ENCODE measurements at regions not wholly inside any gene's neighbourhood (a gene's known extent, or its start where the extent isn't known, plus 50 kb on each side); places are given as distances from the start of the nearest gene placed in this dataset.

DNA sequence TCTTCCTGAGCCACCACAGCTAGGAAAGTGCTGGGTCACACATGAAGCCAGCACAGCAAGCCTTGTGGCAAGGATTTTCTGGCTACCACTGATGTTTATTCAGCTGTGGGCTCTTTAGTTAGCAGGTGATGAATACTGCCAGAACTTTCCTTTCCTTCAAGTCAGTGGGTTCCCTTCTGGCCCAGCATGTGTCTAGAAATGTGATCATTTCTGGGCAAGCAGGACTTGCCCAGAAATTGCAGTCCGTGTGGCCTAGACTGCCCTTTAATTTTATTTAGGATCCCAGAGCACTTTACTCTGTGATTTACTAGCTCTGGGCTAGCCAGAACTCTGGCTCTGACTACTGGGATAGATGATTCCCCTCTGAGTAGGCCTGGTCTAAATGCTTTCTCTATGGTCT is 397.5 kb downstream of the ZIC4 start (continued):
- no peak for TF ChIP-seq PML (IDR thresholded peaks at IDR 0.05; ENCODE audit: low read length)
- TF ChIP-seq, protein P1, sequence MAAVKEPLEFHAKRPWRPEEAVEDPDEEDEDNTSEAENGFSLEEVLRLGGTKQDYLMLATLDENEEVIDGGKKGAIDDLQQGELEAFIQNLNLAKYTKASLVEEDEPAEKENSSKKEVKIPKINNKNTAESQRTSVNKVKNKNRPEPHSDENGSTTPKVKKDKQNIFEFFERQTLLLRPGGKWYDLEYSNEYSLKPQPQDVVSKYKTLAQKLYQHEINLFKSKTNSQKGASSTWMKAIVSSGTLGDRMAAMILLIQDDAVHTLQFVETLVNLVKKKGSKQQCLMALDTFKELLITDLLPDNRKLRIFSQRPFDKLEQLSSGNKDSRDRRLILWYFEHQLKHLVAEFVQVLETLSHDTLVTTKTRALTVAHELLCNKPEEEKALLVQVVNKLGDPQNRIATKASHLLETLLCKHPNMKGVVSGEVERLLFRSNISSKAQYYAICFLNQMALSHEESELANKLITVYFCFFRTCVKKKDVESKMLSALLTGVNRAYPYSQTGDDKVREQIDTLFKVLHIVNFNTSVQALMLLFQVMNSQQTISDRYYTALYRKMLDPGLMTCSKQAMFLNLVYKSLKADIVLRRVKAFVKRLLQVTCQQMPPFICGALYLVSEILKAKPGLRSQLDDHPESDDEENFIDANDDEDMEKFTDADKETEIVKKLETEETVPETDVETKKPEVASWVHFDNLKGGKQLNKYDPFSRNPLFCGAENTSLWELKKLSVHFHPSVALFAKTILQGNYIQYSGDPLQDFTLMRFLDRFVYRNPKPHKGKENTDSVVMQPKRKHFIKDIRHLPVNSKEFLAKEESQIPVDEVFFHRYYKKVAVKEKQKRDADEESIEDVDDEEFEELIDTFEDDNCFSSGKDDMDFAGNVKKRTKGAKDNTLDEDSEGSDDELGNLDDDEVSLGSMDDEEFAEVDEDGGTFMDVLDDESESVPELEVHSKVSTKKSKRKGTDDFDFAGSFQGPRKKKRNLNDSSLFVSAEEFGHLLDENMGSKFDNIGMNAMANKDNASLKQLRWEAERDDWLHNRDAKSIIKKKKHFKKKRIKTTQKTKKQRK (IDR thresholded peaks at IDR 0.05; ENCODE audit: low read depth, low read length) = no peak
- TF ChIP-seq TCF3 (IDR thresholded peaks at IDR 0.05; ENCODE audit: borderline replicate concordance, insufficient read depth, low read depth, low read length) = no peak
- TF ChIP-seq HDAC6 (IDR thresholded peaks at IDR 0.05; ENCODE audit: unreplicated experiment) = no peak

DNA sequence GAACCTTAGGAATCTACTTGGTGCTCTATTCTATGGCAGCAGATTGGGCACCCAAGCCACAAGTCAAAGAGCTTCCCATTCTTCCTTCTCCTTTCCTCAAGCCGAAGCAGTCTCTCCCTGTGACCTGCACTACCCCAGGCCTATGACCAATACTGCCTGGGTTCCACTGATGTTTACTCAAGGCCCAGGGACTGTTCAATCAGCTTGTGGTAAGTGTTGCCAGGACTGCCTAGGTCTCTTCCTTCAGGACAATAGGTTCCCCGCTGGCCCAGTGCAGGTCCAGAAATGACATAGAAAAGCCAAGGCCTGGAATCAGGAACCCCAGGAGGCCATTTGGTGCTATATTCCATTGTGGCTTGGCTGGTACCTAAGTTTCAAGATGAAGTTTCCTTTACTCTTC is 397.9 kb downstream of the ZIC4 start:
- RAD21 ChIA-PET (ENCODE audit: unreplicated experiment) = no interaction called here
- BruUV-seq (replicated peaks) = no TSS peak
- no peak for FAIRE-seq
- TF ChIP-seq CHD2 (IDR thresholded peaks at IDR 0.05; ENCODE audit: borderline replicate concordance, low read depth, low read length) = no peak
- TF ChIP-seq, protein P2, sequence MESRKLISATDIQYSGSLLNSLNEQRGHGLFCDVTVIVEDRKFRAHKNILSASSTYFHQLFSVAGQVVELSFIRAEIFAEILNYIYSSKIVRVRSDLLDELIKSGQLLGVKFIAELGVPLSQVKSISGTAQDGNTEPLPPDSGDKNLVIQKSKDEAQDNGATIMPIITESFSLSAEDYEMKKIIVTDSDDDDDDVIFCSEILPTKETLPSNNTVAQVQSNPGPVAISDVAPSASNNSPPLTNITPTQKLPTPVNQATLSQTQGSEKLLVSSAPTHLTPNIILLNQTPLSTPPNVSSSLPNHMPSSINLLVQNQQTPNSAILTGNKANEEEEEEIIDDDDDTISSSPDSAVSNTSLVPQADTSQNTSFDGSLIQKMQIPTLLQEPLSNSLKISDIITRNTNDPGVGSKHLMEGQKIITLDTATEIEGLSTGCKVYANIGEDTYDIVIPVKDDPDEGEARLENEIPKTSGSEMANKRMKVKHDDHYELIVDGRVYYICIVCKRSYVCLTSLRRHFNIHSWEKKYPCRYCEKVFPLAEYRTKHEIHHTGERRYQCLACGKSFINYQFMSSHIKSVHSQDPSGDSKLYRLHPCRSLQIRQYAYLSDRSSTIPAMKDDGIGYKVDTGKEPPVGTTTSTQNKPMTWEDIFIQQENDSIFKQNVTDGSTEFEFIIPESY (IDR thresholded peaks at IDR 0.05) = no peak
- TF ChIP-seq, protein P3, sequence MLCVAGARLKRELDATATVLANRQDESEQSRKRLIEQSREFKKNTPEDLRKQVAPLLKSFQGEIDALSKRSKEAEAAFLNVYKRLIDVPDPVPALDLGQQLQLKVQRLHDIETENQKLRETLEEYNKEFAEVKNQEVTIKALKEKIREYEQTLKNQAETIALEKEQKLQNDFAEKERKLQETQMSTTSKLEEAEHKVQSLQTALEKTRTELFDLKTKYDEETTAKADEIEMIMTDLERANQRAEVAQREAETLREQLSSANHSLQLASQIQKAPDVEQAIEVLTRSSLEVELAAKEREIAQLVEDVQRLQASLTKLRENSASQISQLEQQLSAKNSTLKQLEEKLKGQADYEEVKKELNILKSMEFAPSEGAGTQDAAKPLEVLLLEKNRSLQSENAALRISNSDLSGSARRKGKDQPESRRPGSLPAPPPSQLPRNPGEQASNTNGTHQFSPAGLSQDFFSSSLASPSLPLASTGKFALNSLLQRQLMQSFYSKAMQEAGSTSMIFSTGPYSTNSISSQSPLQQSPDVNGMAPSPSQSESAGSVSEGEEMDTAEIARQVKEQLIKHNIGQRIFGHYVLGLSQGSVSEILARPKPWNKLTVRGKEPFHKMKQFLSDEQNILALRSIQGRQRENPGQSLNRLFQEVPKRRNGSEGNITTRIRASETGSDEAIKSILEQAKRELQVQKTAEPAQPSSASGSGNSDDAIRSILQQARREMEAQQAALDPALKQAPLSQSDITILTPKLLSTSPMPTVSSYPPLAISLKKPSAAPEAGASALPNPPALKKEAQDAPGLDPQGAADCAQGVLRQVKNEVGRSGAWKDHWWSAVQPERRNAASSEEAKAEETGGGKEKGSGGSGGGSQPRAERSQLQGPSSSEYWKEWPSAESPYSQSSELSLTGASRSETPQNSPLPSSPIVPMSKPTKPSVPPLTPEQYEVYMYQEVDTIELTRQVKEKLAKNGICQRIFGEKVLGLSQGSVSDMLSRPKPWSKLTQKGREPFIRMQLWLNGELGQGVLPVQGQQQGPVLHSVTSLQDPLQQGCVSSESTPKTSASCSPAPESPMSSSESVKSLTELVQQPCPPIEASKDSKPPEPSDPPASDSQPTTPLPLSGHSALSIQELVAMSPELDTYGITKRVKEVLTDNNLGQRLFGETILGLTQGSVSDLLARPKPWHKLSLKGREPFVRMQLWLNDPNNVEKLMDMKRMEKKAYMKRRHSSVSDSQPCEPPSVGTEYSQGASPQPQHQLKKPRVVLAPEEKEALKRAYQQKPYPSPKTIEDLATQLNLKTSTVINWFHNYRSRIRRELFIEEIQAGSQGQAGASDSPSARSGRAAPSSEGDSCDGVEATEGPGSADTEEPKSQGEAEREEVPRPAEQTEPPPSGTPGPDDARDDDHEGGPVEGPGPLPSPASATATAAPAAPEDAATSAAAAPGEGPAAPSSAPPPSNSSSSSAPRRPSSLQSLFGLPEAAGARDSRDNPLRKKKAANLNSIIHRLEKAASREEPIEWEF (IDR thresholded peaks at IDR 0.05; ENCODE audit: insufficient replicate concordance, low read depth, low read length) = no peak
- TF ChIP-seq ZNF24 (IDR thresholded peaks at IDR 0.05) = no peak
- no peak for TF ChIP-seq TAF1 (IDR thresholded peaks at IDR 0.05; ENCODE audit: borderline replicate concordance, low read depth, low read length)
- no peak for TF ChIP-seq ZNF217 (IDR thresholded peaks at IDR 0.05)
- TF ChIP-seq NRF1 (conservative IDR thresholded peaks at IDR 0.05; ENCODE audit: low read depth, low read length) = no peak
- TF ChIP-seq, protein P4, sequence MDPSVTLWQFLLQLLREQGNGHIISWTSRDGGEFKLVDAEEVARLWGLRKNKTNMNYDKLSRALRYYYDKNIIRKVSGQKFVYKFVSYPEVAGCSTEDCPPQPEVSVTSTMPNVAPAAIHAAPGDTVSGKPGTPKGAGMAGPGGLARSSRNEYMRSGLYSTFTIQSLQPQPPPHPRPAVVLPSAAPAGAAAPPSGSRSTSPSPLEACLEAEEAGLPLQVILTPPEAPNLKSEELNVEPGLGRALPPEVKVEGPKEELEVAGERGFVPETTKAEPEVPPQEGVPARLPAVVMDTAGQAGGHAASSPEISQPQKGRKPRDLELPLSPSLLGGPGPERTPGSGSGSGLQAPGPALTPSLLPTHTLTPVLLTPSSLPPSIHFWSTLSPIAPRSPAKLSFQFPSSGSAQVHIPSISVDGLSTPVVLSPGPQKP (IDR thresholded peaks at IDR 0.05; ENCODE audit: low read depth, low read length) = no peak

More for the DNA sequence above, 397.9 kb downstream of the ZIC4 start:
- Histone ChIP-seq H3K9me3 (replicated peaks; ENCODE audit: control insufficient read depth, insufficient read depth, low read length) (no peaks in the 10 kb centered on the region), H3K9ac (ENCODE audit: control insufficient read depth, insufficient read depth, low read length) (no peak overlapping the region), H3K4me2 (ENCODE audit: control insufficient read depth, insufficient read depth) (no peak overlapping the region), H3K27ac (ENCODE audit: control insufficient read depth, insufficient read depth) (no peak overlapping the region), H3K36me3 (ENCODE audit: control insufficient read depth in 2 of 2, insufficient read depth in 2 of 2, low read length in 1 of 2) (no peaks in the 10 kb centered on the region), H3K79me2 (ENCODE audit: control insufficient read depth, insufficient read depth, low read length) (no peaks in the 10 kb centered on the region), H4K20me1 (ENCODE audit: control insufficient read depth, insufficient read depth) (no peaks in the 10 kb centered on the region), H3K27me3 (replicated peaks in 1 of 2; ENCODE audit: control insufficient read depth in 2 of 2, insufficient read depth in 2 of 2, low read length in 1 of 2) (no peaks in the 10 kb centered on the region), H3K4me3 (no peak overlapping the region), H3K4me1 (ENCODE audit: control insufficient read depth, insufficient read depth, low read length) (no peaks in the 10 kb centered on the region), H2AFZ (ENCODE audit: control insufficient read depth, low read depth, low read length) (no peak overlapping the region)
- intact Hi-C loops (cut with micrococcal nuclease; ENCODE audit: unreplicated experiment) (no loop called here), in situ Hi-C loops (cut with MboI) (no loop called here)
- DNase-seq (ENCODE audit: low read depth, low spot score) = no peak
- WGBS (ENCODE audit: insufficient coverage, insufficient replicate concordance, low lambda C conversion rate, missing lambda C conversion rate) = 0% methylated on average over 2 of the region's 2 CpGs
- SMC1A ChIA-PET (ENCODE audit: uncharacterized antibody, unreplicated experiment) = no interaction called here
- CTCF ChIA-PET = no interaction called here
- POLR2A ChIA-PET = no interaction called here
- ATAC-seq = no peak
